ENCODE measurements at regions not wholly inside any gene's neighbourhood (a gene's known extent, or its start where the extent isn't known, plus 50 kb on each side); places are given as distances from the start of the nearest gene placed in this dataset.

DNA sequence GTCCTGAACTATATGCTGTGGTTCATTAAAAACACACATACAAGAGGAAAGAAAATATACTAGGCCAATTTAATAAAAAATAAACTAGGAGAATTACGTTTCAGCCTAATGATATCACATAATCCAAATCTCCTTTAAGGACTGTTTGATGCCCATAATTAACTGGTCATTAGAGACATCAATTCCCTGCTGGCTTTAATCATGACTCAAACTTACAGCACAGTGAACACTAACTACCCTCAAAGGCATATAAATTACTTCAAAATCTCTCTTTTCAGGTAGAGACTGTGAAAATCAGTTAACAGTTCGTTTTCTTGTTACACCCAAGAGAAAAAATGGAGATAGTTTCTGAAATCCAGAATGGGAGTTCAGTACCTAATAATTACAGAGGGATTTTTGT lies 567.4 kb downstream of the CBLN2 start:
- TF ChIP-seq, protein P1, sequence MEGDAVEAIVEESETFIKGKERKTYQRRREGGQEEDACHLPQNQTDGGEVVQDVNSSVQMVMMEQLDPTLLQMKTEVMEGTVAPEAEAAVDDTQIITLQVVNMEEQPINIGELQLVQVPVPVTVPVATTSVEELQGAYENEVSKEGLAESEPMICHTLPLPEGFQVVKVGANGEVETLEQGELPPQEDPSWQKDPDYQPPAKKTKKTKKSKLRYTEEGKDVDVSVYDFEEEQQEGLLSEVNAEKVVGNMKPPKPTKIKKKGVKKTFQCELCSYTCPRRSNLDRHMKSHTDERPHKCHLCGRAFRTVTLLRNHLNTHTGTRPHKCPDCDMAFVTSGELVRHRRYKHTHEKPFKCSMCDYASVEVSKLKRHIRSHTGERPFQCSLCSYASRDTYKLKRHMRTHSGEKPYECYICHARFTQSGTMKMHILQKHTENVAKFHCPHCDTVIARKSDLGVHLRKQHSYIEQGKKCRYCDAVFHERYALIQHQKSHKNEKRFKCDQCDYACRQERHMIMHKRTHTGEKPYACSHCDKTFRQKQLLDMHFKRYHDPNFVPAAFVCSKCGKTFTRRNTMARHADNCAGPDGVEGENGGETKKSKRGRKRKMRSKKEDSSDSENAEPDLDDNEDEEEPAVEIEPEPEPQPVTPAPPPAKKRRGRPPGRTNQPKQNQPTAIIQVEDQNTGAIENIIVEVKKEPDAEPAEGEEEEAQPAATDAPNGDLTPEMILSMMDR (IDR thresholded peaks at IDR 0.05; ENCODE audit: control insufficient read depth, extremely low read depth, insufficient read depth), result no peak
- DNase-seq (ENCODE audit: low read depth), result no peak
- no peak overlapping the region for H3K4me3 ChIP-seq (ENCODE audit: low read depth, low read length)

- TF ChIP-seq, protein P1 (IDR thresholded peaks at IDR 0.05; ENCODE audit: control insufficient read depth, extremely low read depth, insufficient read depth), result no peak
- DNase-seq (ENCODE audit: low read depth), result no peak
- H3K4me3 ChIP-seq (ENCODE audit: low read depth, low read length), result no peak overlapping the region
These were observed 577.4 kb downstream of the CBLN2 start for GRCh38 chr18:71966791-71967190.

DNA sequence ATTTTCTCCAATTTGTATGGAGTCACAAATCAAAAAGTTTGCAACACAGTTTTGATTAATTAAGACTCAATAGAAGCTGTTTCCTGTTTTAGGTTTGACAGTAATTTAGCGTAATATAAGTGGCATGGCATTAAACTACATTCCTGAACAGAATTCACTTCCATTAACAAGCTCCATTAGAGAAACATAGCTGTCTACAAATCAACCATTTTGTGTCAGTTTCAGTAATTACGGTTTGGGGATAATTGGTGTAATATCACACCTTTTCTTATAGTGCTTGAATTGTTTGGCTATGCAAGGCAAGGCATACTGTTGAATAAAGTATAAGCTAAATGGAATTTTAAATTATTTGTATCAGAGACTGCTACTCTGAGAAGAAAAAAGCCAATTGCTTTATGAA lies 585.5 kb downstream of the CBLN2 start:
- no peak overlapping the region for H3K4me3 ChIP-seq (ENCODE audit: low read depth, low read length)
- TF ChIP-seq, protein P1 (IDR thresholded peaks at IDR 0.05; ENCODE audit: control insufficient read depth, extremely low read depth, insufficient read depth), result no peak
- no peak for DNase-seq (ENCODE audit: low read depth)

DNA sequence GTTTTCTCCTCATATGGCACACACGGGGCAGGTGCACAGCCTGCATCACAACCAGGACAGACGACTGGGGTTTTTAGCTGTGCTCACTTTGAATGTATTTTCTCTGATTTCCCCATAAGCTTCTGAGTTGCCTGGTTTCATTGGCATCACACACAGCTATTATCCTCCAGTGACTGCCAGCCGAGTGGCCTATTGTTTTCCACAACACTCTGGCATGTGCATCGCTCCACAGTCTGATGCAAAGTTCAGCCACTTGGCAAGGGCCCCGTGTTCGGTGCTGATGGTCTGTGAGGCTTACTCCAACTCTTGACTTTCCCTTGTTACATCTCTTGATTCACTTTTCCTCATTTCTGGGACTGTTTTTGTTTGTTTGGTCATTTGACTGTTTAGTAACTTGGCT lies 593.1 kb downstream of the CBLN2 start:
- H3K4me3 ChIP-seq (ENCODE audit: low read depth, low read length), result no peak overlapping the region
- TF ChIP-seq, protein P1 (IDR thresholded peaks at IDR 0.05; ENCODE audit: control insufficient read depth, extremely low read depth, insufficient read depth), result no peak
- no peak for DNase-seq (ENCODE audit: low read depth)

- TF ChIP-seq, protein P1 (IDR thresholded peaks at IDR 0.05; ENCODE audit: control insufficient read depth, extremely low read depth, insufficient read depth), result no peak
- no peak overlapping the region for H3K4me3 ChIP-seq (ENCODE audit: low read depth, low read length)
- no peak for DNase-seq (ENCODE audit: low read depth)
These were observed 601.7 kb downstream of the CBLN2 start for GRCh38 chr18:71942433-71942832.

GRCh38 chr18:71939483-71939882 lies 604.7 kb downstream of the CBLN2 start:
- TF ChIP-seq, protein P1 (IDR thresholded peaks at IDR 0.05; ENCODE audit: control insufficient read depth, extremely low read depth, insufficient read depth), result no peak
- no peak overlapping the region for H3K4me3 ChIP-seq (ENCODE audit: low read depth, low read length)
- no peak for DNase-seq (ENCODE audit: low read depth)

DNA sequence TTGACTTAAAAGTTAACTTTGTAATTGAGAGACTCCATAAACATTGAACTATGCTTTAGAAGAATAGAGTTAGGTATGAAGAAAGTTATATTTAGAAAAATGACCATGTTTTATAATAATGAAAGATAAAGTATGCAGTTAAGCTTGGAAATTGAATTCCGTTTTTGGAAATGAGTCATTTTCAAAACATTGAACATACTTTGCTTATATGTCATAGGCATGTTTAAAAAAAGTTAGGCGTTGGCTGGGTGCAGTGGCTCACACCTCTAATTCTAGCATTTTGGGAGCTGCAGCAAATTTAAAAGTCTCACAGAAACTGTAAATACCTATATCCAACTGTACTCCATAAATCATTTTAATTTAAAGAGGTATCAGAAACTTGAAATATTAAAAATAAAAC lies 607.4 kb downstream of the CBLN2 start:
- TF ChIP-seq, protein P1 (IDR thresholded peaks at IDR 0.05; ENCODE audit: control insufficient read depth, extremely low read depth, insufficient read depth), result no peak
- no peak for DNase-seq (ENCODE audit: low read depth)
- no peak overlapping the region for H3K4me3 ChIP-seq (ENCODE audit: low read depth, low read length)
